GM21390 (cell line): ENCODE measurements at regions not wholly inside any gene's neighbourhood (a gene's known extent, or its start where the extent isn't known, plus 50 kb on each side); places are given as distances from the start of the nearest gene placed in this dataset.
A peak's percentile ranks its signal among the peaks of the same experiment; 100 is the strongest.
"Not testable (repeated sequence)": the region's sequence is repeated elsewhere in the genome, so short reads cannot be mapped to it uniquely, and the experiment has no call there.

ENCODE experiments used
- ATAC-seq: cut with Tn5 transposase; IDR thresholded peaks from one replicate; pipeline ENCODE4 v1.9.1; 2021; ENCODE audit not compliant: unreplicated experiment

GRCh38 chr6:99143108-99143861 is 195.5 kb upstream of the FBXL4 start:
- no peak for ATAC-seq

GRCh38 chr6:99141906-99142305 is 194.2 kb upstream of the FBXL4 start:
- not testable (repeated sequence) for ATAC-seq

GRCh38 chr6:99138445-99138844 is 190.7 kb upstream of the FBXL4 start:
- no peak for ATAC-seq

GRCh38 chr6:99137314-99137713 is 189.6 kb upstream of the FBXL4 start:
- no peak for ATAC-seq

GRCh38 chr6:99136488-99136887 is 188.7 kb upstream of the FBXL4 start:
- ATAC-seq, result no peak

- ATAC-seq, result no peak
Observed at GRCh38 chr6:99132026-99132635, 184.4 kb upstream of the FBXL4 start.

GRCh38 chr6:99130897-99131873 is 183.4 kb upstream of the FBXL4 start:
- ATAC-seq, result no peak

- no peak for ATAC-seq
Observed at GRCh38 chr6:99129835-99130234, 182.1 kb upstream of the FBXL4 start.

GRCh38 chr6:99121748-99122147 is 174.0 kb upstream of the FBXL4 start:
- ATAC-seq, result no peak

- no peak for ATAC-seq
Observed at GRCh38 chr6:99120641-99121040, 172.9 kb upstream of the FBXL4 start.

GRCh38 chr6:99119109-99120031 is 171.6 kb upstream of the FBXL4 start:
- peak; percentile 73 for ATAC-seq

- ATAC-seq, result no peak
Observed at GRCh38 chr6:99114769-99115406, 167.1 kb upstream of the FBXL4 start.

- ATAC-seq, result no peak
Observed at GRCh38 chr6:99111590-99111989, 163.8 kb upstream of the FBXL4 start.

- ATAC-seq, result no peak
Observed at GRCh38 chr6:99110029-99110428, 162.3 kb upstream of the FBXL4 start.

- ATAC-seq, result no peak
Observed at GRCh38 chr6:99104218-99104617, 156.5 kb upstream of the FBXL4 start.

- ATAC-seq, result no peak
Observed at GRCh38 chr6:99099243-99099642, 151.5 kb upstream of the FBXL4 start.

GRCh38 chr6:99096170-99096569 is 148.4 kb upstream of the FBXL4 start:
- ATAC-seq, result no peak

- ATAC-seq, result no peak
Observed at GRCh38 chr6:99093456-99094190, 145.9 kb upstream of the FBXL4 start.

- no peak for ATAC-seq
Observed at GRCh38 chr6:99092461-99092860, 144.7 kb upstream of the FBXL4 start.
